KMS-11 (cell line): ENCODE measurements at regions not wholly inside any gene's neighbourhood (a gene's known extent, or its start where the extent isn't known, plus 50 kb on each side); places are given as distances from the start of the nearest gene placed in this dataset.

Experiments used
- H2AFZ ChIP-seq: fragments of 200-600 bp; sonication (generic); 2 replicates; pipeline ENCODE4 v1.6.1; 2016; ENCODE audit warnings: antibody characterized with exemption, mixed run types, low read depth
- H3K27ac ChIP-seq: fragments of 200-600 bp; sonication (generic); 2 replicates; pipeline ENCODE4 v1.6.1; 2016; ENCODE audit warnings: mild to moderate bottlenecking, mixed run types
- H3K27me3 ChIP-seq: fragments of 200-600 bp; sonication (generic); 2 replicates; pipeline ENCODE4 v1.6.1; 2017; ENCODE audit warnings: mild to moderate bottlenecking, low read depth, mixed run types, moderate library complexity; ENCODE audit not compliant: insufficient read depth
- H3K36me3 ChIP-seq: fragments of 200-600 bp; sonication (generic); 2 replicates; pipeline ENCODE4 v1.6.1; 2017; ENCODE audit warnings: mild to moderate bottlenecking, mixed run types; ENCODE audit not compliant: insufficient read depth
- H3K4me1 ChIP-seq: fragments of 200-600 bp; sonication (generic); 2 replicates; pipeline ENCODE4 v1.6.1; 2016; ENCODE audit warnings: mild to moderate bottlenecking, low read depth, mixed run types; ENCODE audit not compliant: poor library complexity, severe bottlenecking
- H3K4me2 ChIP-seq: fragments of 200-600 bp; sonication (generic); 2 replicates; pipeline ENCODE4 v1.7.0; 2016; ENCODE audit warnings: mild to moderate bottlenecking, mixed run types
- H3K4me3 ChIP-seq: fragments of 200-600 bp; sonication (generic); IDR thresholded peaks from 2 replicates; pipeline ENCODE4 v1.6.1; 2017; ENCODE audit warnings: low read depth, low read length, mixed read lengths; ENCODE audit not compliant: insufficient read depth
- H3K79me2 ChIP-seq: fragments of 200-600 bp; sonication (generic); 2 replicates; pipeline ENCODE4 v1.6.1; 2016; ENCODE audit warnings: low read depth, mixed run types; ENCODE audit not compliant: insufficient read depth
- H3K9ac ChIP-seq: fragments of 200-600 bp; sonication (generic); 2 replicates; pipeline ENCODE4 v1.6.1; 2016; ENCODE audit warnings: mild to moderate bottlenecking, mixed run types
- H4K20me1 ChIP-seq: fragments of 200-600 bp; sonication (generic); 2 replicates; pipeline ENCODE4 v1.6.1; 2016; ENCODE audit warnings: mild to moderate bottlenecking, mixed run types; ENCODE audit not compliant: insufficient read depth
- TF ChIP-seq, protein P1 (sequence below): fragments of 200-600 bp; sonication (generic); conservative IDR thresholded peaks from 2 replicates; pipeline ENCODE4 v1.6.1; 2017; ENCODE audit warnings: low read depth, mild to moderate bottlenecking, antibody characterized with exemption, low read length, moderate library complexity, mixed read lengths

DNA sequence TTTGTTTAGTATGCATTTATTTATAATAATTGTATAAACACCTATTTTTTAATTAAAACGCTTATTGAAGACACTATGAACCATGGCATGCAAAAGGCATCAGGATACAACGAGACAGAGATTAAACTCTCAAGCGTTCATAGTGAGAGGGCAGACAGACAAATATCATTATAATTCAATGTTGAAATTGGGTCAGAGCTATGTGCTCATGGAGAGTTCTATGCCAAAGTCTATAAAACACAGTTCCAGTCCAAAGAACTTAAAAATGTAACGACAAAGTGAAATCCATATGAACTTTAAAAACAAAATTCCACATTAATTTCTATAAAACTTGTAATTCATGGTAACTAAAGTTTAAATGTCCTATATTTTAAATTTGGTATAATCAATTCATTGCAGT, 724.0 kb downstream of the LTN1 start:
- H3K79me2 ChIP-seq: no peaks in the 10 kb centered on the region
- TF ChIP-seq, protein P1, sequence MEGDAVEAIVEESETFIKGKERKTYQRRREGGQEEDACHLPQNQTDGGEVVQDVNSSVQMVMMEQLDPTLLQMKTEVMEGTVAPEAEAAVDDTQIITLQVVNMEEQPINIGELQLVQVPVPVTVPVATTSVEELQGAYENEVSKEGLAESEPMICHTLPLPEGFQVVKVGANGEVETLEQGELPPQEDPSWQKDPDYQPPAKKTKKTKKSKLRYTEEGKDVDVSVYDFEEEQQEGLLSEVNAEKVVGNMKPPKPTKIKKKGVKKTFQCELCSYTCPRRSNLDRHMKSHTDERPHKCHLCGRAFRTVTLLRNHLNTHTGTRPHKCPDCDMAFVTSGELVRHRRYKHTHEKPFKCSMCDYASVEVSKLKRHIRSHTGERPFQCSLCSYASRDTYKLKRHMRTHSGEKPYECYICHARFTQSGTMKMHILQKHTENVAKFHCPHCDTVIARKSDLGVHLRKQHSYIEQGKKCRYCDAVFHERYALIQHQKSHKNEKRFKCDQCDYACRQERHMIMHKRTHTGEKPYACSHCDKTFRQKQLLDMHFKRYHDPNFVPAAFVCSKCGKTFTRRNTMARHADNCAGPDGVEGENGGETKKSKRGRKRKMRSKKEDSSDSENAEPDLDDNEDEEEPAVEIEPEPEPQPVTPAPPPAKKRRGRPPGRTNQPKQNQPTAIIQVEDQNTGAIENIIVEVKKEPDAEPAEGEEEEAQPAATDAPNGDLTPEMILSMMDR: no peak
- no peak overlapping the region for H3K27ac ChIP-seq
- no peaks in the 10 kb centered on the region for H3K4me1 ChIP-seq
- H3K4me3 ChIP-seq: no peak overlapping the region
- H3K9ac ChIP-seq: no peak overlapping the region
- no peak overlapping the region for H2AFZ ChIP-seq
- H3K36me3 ChIP-seq: no peaks in the 10 kb centered on the region
- no peaks in the 10 kb centered on the region for H3K27me3 ChIP-seq
- H4K20me1 ChIP-seq: no peaks in the 10 kb centered on the region
- H3K4me2 ChIP-seq: no peak overlapping the region

DNA sequence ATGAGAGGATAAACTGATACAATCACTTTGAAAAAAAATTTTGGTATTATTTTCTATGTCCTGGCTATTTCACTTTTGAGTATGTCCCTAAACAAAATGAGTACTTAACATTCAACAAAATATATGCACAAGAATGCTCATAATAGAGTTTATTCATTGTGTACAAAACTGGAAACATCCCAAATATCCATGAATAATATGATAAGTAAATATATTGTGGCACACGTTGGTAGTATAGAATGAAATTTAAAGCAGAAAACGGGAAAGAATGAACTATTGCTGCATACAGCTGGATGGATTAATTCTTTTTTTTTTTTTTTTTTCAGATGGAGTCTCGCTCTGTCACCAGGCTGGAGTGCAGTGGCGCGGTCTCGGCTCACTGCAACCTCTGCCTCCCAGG, 725.2 kb downstream of the LTN1 start:
- TF ChIP-seq, protein P1: no peak
- Histone ChIP-seq H3K4me1 (no peaks in the 10 kb centered on the region), H3K4me2 (no peak overlapping the region), H3K27ac (no peak overlapping the region), H4K20me1 (no peaks in the 10 kb centered on the region), H3K79me2 (no peaks in the 10 kb centered on the region), H2AFZ (no peak overlapping the region), H3K9ac (no peak overlapping the region), H3K27me3 (no peaks in the 10 kb centered on the region), H3K36me3 (no peaks in the 10 kb centered on the region), H3K4me3 (no peak overlapping the region)

DNA sequence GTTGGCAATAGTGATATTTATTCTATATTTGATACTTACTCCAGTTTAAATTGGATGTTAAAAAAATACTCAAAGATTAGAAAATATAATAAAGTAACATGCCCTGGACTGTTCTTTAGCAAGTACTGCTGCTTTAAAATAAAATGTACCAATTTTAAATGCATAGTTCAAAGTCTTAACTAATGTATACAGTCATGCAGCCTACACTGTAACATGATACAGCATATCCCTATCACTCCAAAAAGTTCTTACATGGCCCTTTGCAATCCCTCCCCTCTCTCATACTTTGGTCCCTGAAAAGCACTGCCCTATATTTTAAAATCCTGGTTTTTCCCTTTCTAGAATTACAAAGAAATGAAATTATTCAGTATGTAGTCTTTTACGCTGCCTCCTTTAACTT, 726.6 kb downstream of the LTN1 start:
- TF ChIP-seq, protein P1: no peak
- Histone ChIP-seq H3K27ac (no peak overlapping the region), H3K79me2 (no peaks in the 10 kb centered on the region), H3K4me3 (no peak overlapping the region), H3K36me3 (no peaks in the 10 kb centered on the region), H4K20me1 (no peaks in the 10 kb centered on the region), H3K27me3 (no peaks in the 10 kb centered on the region), H3K4me2 (no peak overlapping the region), H2AFZ (no peak overlapping the region), H3K4me1 (no peaks in the 10 kb centered on the region), H3K9ac (no peak overlapping the region)

DNA sequence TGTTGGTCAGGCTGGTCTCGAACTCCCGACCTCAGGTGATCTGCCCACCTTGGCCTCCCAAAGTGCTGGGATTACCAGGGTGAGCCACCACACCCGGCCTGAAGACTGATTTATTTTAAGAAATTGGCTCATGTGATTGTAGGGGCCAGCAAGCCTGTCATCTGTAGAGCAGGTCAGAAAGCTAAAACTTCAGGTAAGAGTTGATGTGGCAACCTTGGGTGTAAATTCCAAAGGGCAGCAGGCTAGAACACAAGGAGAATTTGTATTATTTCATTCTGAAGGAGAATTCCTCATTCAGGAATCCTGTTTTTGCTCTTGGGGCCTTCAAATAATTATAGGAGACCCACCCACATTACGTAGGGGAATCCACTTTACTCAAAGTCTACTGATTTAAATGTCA, 728.7 kb downstream of the LTN1 start:
- Histone ChIP-seq H3K4me3 (no peak overlapping the region), H3K27ac (no peak overlapping the region), H3K79me2 (no peaks in the 10 kb centered on the region), H4K20me1 (no peaks in the 10 kb centered on the region), H3K4me1 (no peaks in the 10 kb centered on the region), H2AFZ (no peak overlapping the region), H3K36me3 (no peaks in the 10 kb centered on the region), H3K27me3 (no peaks in the 10 kb centered on the region), H3K4me2 (no peak overlapping the region), H3K9ac (no peak overlapping the region)
- TF ChIP-seq, protein P1: no peak

DNA sequence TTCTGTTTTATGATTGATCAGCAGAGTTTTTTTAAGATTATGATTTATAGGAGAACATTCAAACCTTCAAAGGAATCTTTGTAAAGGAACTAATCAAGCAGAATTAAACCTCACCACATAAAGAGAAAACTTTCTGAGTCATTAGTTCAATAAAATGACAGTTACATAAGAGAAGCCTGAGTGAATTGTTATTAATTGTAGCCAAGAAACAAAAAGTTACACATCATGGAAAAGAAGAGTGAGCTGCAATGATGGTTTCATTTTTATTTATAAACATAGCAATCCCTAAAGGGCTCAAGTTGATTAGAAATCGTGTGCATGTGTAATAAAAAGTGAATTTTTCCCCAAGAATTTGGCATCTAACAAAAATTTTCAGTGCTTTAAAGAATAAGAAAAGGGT, 731.4 kb downstream of the LTN1 start:
- no peak overlapping the region for H3K4me2 ChIP-seq
- H3K4me3 ChIP-seq: no peak overlapping the region
- H3K4me1 ChIP-seq: no peaks in the 10 kb centered on the region
- no peak overlapping the region for H2AFZ ChIP-seq
- H3K9ac ChIP-seq: no peak overlapping the region
- no peaks in the 10 kb centered on the region for H3K79me2 ChIP-seq
- H4K20me1 ChIP-seq: no peaks in the 10 kb centered on the region
- no peaks in the 10 kb centered on the region for H3K27me3 ChIP-seq
- TF ChIP-seq, protein P1: no peak
- H3K36me3 ChIP-seq: no peaks in the 10 kb centered on the region
- H3K27ac ChIP-seq: no peak overlapping the region
